Ascending aorta (tissue), 2 donors: ENCODE measurements at regions not wholly inside any gene's neighbourhood (a gene's known extent, or its start where the extent isn't known, plus 50 kb on each side); places are given as distances from the start of the nearest gene placed in this dataset.
"Not testable (repeated sequence)": the region's sequence is repeated elsewhere in the genome, so short reads cannot be mapped to it uniquely, and the experiment has no call there.

Experiments used
- DNase-seq, 2 donors: peaks; one replicate each; pipeline ENCODE4 v3.0.0-alpha.2; 2019; ENCODE audit warnings: low spot score in 2 of 2
- H3K27ac ChIP-seq, 2 donors: fragments of 200-600 bp; sonication (generic); one replicate each; pipeline ENCODE4 v1.5.1; 2016 to 2017; ENCODE audit warnings: mild to moderate bottlenecking in 1 of 2
- H3K27me3 ChIP-seq: fragments of 200-600 bp; sonication (generic); one replicate; pipeline ENCODE4 v1.5.1; 2017
- H3K36me3 ChIP-seq, 2 donors: fragments of 200-600 bp; sonication (generic); one replicate each; pipeline ENCODE4 v1.5.1; 2016
- H3K4me1 ChIP-seq, 2 donors: fragments of 200-600 bp; sonication (generic); one replicate each; pipeline ENCODE4 v1.5.1; 2016 to 2017; ENCODE audit warnings: mild to moderate bottlenecking in 1 of 2
- H3K4me3 ChIP-seq, 2 donors: fragments of 200-600 bp; sonication (generic); one replicate each; pipeline ENCODE4 v1.5.1; 2016 to 2017; ENCODE audit warnings: mild to moderate bottlenecking in 1 of 2
- H3K9me3 ChIP-seq, 2 donors: fragments of 200-600 bp; sonication (generic); one replicate each; pipeline ENCODE4 v1.5.1; 2016
- intact Hi-C: fragments of 100-400 bp; cut with DNase I; formaldehyde crosslinking; loops from one replicate; pipeline ENCODE4 v1.15.1; 2023
- TF ChIP-seq, protein P1 (sequence below), 3 experiments: fragments of 200-600 bp in 2 of 3; fragments of 450-650 bp in 1 of 3; sonication (generic) in 2 of 3; IDR thresholded peaks; one replicate each; pipeline ENCODE4 v1.5.1; 2016 to 2019; ENCODE audit warnings: antibody characterized with exemption in 3 of 3, mild to moderate bottlenecking in 1 of 3, moderate library complexity in 1 of 3

DNA sequence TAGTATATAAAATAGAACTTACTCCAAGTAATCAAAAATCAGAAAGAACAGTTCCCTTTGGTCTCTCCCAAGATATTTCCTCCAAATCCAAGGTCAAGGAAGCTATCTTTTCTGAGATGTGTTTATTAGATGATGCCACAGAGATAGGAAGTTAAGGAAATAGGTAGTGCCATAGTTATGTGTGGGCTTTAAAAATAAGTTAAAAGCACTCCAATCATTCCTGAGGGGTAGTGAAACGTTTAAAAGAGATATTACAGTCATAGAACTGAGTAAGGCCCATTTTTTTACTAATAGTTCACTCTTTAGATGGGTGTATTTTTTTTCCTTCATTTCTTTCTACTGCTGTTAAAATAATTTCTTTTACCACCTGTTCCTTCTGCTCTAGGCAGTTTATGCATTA is 1630.9 kb upstream of the SEL1L start:
- no peaks in the 10 kb centered on the region for H3K9me3 ChIP-seq
- intact Hi-C loops = no loop called here
- H3K27ac ChIP-seq = no peak overlapping the region
- H3K27me3 ChIP-seq = no peaks in the 10 kb centered on the region
- no peak for DNase-seq
- H3K36me3 ChIP-seq = no peaks in the 10 kb centered on the region
- H3K4me3 ChIP-seq = no peak overlapping the region
- TF ChIP-seq, protein P1, sequence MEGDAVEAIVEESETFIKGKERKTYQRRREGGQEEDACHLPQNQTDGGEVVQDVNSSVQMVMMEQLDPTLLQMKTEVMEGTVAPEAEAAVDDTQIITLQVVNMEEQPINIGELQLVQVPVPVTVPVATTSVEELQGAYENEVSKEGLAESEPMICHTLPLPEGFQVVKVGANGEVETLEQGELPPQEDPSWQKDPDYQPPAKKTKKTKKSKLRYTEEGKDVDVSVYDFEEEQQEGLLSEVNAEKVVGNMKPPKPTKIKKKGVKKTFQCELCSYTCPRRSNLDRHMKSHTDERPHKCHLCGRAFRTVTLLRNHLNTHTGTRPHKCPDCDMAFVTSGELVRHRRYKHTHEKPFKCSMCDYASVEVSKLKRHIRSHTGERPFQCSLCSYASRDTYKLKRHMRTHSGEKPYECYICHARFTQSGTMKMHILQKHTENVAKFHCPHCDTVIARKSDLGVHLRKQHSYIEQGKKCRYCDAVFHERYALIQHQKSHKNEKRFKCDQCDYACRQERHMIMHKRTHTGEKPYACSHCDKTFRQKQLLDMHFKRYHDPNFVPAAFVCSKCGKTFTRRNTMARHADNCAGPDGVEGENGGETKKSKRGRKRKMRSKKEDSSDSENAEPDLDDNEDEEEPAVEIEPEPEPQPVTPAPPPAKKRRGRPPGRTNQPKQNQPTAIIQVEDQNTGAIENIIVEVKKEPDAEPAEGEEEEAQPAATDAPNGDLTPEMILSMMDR (IDR thresholded peaks at IDR 0.05) = no peak
- peaks cover 0 to 8% of the 10 kb centered on the region in 2 donors for H3K4me1 ChIP-seq

DNA sequence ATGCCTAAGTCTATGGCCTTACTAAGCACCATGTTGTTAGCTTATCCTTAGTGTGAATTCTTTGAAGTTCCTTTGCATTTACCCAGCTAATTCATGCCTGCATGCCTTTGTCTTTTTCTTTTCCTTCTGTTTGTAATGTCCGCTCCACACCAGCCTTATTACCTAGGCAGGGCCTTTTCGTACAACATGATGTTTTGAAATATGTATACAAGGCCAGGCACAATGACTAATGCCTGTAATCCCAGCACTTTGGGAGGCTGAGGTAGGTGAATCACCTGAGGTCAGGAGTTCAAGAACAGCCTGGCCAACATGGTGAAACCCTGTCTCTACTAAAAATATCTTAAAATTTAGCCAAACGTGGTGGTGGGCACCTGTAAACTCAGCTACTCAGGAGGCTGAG is 1636.5 kb upstream of the SEL1L start:
- intact Hi-C loops = no loop called here
- Histone ChIP-seq H3K36me3 (no peaks in the 10 kb centered on the region), H3K9me3 (no peaks in the 10 kb centered on the region), H3K27ac (no peak overlapping the region), H3K4me1 (no peaks in the 10 kb centered on the region), H3K27me3 (no peaks in the 10 kb centered on the region), H3K4me3 (no peak overlapping the region)
- DNase-seq = no peak
- TF ChIP-seq, protein P1 (IDR thresholded peaks at IDR 0.05) = no peak

DNA sequence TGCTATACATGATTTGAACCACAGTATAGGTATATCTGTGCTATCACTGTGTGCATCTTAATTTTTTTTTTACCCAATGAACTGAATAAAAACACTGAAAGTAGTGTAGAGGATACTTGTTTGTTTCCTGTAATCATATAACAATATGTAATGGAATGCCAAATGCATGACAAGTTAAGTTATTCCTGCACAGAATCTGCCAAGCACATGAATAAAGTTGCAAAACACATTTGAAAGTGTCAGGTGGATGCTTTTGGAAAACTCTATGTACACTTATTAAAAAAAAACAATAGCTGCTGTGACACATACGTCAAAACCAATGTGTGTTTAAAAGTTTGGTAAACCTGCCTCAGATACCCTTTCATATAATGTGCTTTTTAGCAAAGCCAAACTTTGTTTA is 1638.1 kb upstream of the SEL1L start:
- no peak for DNase-seq
- TF ChIP-seq, protein P1 (IDR thresholded peaks at IDR 0.05) = no peak
- intact Hi-C loops = no loop called here
- no peaks in the 10 kb centered on the region for H3K36me3 ChIP-seq
- no peaks in the 10 kb centered on the region for H3K9me3 ChIP-seq
- H3K27ac ChIP-seq = no peak overlapping the region
- H3K4me3 ChIP-seq = no peak overlapping the region
- H3K27me3 ChIP-seq = no peaks in the 10 kb centered on the region
- H3K4me1 ChIP-seq = no peaks in the 10 kb centered on the region

DNA sequence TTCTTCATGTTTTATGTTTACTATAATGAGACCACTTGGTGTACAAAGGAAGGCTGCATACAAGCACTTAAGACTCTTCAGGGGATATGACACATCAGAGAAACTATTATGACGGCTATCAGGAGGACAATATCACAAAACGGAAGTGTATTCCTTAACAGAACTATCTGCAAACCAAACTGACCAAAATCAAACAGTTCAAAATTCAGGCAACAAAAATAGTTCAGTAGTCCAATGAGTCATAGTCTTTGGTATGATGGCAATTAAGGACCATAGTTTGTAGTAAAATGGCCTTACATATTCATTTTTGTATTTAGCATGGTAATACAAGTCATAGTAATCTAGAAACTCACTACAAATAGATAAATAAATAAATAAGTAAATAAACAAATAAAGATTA is 1638.7 kb upstream of the SEL1L start:
- no peak overlapping the region for H3K27ac ChIP-seq
- H3K9me3 ChIP-seq = no peaks in the 10 kb centered on the region
- no peaks in the 10 kb centered on the region for H3K36me3 ChIP-seq
- no peaks in the 10 kb centered on the region for H3K4me1 ChIP-seq
- no peak for DNase-seq
- no peaks in the 10 kb centered on the region for H3K27me3 ChIP-seq
- intact Hi-C loops = no loop called here
- TF ChIP-seq, protein P1 (IDR thresholded peaks at IDR 0.05) = no peak
- no peak overlapping the region for H3K4me3 ChIP-seq

DNA sequence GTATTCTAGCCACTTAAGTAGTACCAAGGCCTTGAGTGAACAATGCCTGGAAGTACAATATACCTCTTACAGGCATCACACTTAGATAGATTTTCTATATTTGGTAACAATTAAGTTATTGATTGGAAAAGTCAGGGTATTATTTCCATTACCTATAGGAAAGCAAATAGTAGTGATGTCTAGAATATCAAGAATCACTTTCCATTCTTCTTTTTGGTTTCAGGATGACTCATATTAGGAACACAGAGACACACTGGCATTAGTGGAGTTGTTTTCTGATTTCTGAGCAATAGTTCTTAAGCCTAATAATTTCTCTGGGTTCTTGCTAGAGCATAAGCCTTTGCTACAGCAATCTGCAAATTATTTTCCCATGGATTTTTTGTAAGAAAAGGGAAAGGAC is 1640.0 kb upstream of the SEL1L start:
- intact Hi-C loops = no loop called here
- no peaks in the 10 kb centered on the region for H3K4me1 ChIP-seq
- no peak overlapping the region for H3K27ac ChIP-seq
- no peaks in the 10 kb centered on the region for H3K36me3 ChIP-seq
- TF ChIP-seq, protein P1 (IDR thresholded peaks at IDR 0.05) = no peak
- no peaks in the 10 kb centered on the region for H3K27me3 ChIP-seq
- H3K9me3 ChIP-seq = no peaks in the 10 kb centered on the region
- no peak for DNase-seq
- no peak overlapping the region for H3K4me3 ChIP-seq

DNA sequence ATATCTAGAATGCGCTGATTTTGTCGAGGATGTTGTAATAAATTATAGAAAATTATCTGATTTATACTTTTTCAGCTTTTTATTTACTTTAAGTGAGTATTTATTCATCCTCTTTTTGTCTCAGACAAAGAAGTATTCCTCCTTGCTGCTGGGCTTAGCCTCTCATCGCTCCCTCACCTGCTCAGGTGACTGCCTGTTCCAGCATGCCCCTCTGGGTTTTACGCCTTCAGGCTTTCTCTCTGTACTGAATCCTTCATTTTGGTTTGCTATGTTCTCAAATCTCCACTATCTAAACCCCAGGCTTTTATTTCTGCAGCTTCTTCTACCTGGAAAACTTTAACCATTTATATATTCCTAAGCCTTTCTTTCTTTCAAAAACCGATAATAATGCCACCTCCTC is 1650.9 kb upstream of the SEL1L start:
- Histone ChIP-seq H3K4me1 (no peaks in the 10 kb centered on the region), H3K4me3 (no peak overlapping the region), H3K27me3 (no peaks in the 10 kb centered on the region), H3K27ac (no peak overlapping the region), H3K9me3 (no peaks in the 10 kb centered on the region), H3K36me3 (no peaks in the 10 kb centered on the region)
- intact Hi-C loops = no loop called here
- no peak for DNase-seq
- TF ChIP-seq, protein P1 (IDR thresholded peaks at IDR 0.05) = no peak

DNA sequence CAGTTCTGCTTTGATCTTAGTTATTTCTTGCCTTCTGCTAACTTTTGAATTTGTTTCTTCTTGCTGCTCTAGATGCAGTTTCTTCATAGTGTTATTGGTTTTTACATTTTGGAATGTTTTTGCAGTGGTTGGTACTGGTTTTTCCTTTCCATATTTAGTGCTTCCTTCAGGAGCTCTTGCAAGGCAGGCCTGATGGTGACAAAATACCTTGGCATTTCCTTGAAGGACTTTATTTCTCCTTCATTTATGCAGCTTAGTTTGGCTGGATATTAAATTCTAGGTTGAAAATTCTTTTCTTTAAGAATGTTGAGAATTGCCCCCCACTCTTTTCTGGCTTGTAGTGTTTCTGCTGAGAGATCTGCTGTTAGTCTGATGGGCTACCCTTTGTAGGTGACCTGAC is 1654.7 kb upstream of the SEL1L start:
- H3K27ac ChIP-seq, H3K4me1 ChIP-seq, H3K9me3 ChIP-seq, intact Hi-C loops, H3K36me3 ChIP-seq, H3K4me3 ChIP-seq, H3K27me3 ChIP-seq, DNase-seq: not testable (repeated sequence)
